ENCODE measurements at regions not wholly inside any gene's neighbourhood (a gene's known extent, or its start where the extent isn't known, plus 50 kb on each side); places are given as distances from the start of the nearest gene placed in this dataset.

DNA sequence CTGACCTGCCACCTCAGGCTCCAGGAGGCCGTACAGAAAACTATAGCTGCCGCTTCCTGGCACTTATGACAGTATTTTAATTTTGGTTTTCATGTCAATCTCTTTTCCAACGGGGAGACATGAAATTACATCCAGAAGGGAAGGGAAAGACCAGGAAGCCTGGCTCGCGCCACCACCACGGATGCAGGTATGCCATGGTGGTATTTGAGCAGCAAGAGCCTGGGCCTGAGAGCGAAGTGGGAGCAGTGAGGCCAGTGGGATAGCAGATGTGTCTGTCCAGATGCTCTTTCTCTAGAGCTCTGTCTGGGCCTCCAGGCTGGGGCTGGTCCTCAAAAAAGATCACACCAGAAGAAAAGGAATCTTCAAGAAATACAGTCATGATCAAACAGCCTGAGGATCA lies 82.5 kb upstream of the CPEB2 start:
- H4K20me1 ChIP-seq (ENCODE audit: control insufficient read depth, insufficient read depth, insufficient read length): no peaks in the 10 kb centered on the region
- H3K56ac ChIP-seq (ENCODE audit: insufficient read length, low read depth, low read length): no peak overlapping the region
- no peaks in the 10 kb centered on the region for H3K27me3 Mint-ChIP-seq (ENCODE audit: low read depth)
- no peak overlapping the region for H2BK5ac ChIP-seq (ENCODE audit: insufficient read length, low read length)
- no peaks in the 10 kb centered on the region for H3K4me1 ChIP-seq (ENCODE audit: insufficient read depth, low read length)
- no peak overlapping the region for H3K18ac ChIP-seq (ENCODE audit: insufficient read length, low read depth, low read length)
- no peak overlapping the region for H3K27ac Mint-ChIP-seq
- TF ChIP-seq, protein P1, sequence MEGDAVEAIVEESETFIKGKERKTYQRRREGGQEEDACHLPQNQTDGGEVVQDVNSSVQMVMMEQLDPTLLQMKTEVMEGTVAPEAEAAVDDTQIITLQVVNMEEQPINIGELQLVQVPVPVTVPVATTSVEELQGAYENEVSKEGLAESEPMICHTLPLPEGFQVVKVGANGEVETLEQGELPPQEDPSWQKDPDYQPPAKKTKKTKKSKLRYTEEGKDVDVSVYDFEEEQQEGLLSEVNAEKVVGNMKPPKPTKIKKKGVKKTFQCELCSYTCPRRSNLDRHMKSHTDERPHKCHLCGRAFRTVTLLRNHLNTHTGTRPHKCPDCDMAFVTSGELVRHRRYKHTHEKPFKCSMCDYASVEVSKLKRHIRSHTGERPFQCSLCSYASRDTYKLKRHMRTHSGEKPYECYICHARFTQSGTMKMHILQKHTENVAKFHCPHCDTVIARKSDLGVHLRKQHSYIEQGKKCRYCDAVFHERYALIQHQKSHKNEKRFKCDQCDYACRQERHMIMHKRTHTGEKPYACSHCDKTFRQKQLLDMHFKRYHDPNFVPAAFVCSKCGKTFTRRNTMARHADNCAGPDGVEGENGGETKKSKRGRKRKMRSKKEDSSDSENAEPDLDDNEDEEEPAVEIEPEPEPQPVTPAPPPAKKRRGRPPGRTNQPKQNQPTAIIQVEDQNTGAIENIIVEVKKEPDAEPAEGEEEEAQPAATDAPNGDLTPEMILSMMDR (conservative IDR thresholded peaks at IDR 0.05): no peak
- H4K5ac ChIP-seq (ENCODE audit: insufficient read length, low read depth, low read length): no peak overlapping the region
- DNase-seq: no peak
- no peaks in the 10 kb centered on the region for H3K36me3 Mint-ChIP-seq (ENCODE audit: insufficient read depth in 1 of 3, low read depth in 3 of 3)
- H3K79me2 ChIP-seq (ENCODE audit: insufficient read depth, low read length): no peaks in the 10 kb centered on the region
- H4K91ac ChIP-seq (ENCODE audit: insufficient read length, low read depth, low read length): no peak overlapping the region
- no peak overlapping the region for H2BK120ac ChIP-seq (ENCODE audit: low read depth, low read length, poor library complexity, severe bottlenecking)
- H3K9ac ChIP-seq (ENCODE audit: extremely low read depth, insufficient read length, low read length): no peak overlapping the region
- H3K27me3 ChIP-seq (ENCODE audit: insufficient read depth, low read length): no peaks in the 10 kb centered on the region
- H2BK15ac ChIP-seq (ENCODE audit: low read depth, low read length): no peak overlapping the region
- no peak overlapping the region for H2BK20ac ChIP-seq (ENCODE audit: low read depth, low read length, poor library complexity, severe bottlenecking)
- H3K4me3 Mint-ChIP-seq: no peak overlapping the region
- no peaks in the 10 kb centered on the region for H3K9me3 Mint-ChIP-seq
- no peaks in the 10 kb centered on the region for H3K4me1 Mint-ChIP-seq
- H3K27ac ChIP-seq (ENCODE audit: insufficient read length, low read depth, low read length): no peak overlapping the region
- WGBS (ENCODE audit: extremely low coverage, insufficient read length, low lambda C conversion rate): no CpG with 5 or more reads among the region's 7 CpGs
- no peak overlapping the region for H2AFZ ChIP-seq (ENCODE audit: low read length)
- no peak overlapping the region for H2BK12ac ChIP-seq (ENCODE audit: insufficient read length, low read depth, low read length)
- no peak overlapping the region for H3T11ph ChIP-seq (ENCODE audit: low read length)
- H3K23me2 ChIP-seq (ENCODE audit: insufficient read length, low read depth, low read length, poor library complexity, severe bottlenecking): no peaks in the 10 kb centered on the region
- H3K4ac ChIP-seq (ENCODE audit: low read depth, low read length): no peak overlapping the region
- no peaks in the 10 kb centered on the region for H3K9me3 ChIP-seq (ENCODE audit: control insufficient read depth, low read depth, low read length)
- H2AK5ac ChIP-seq (ENCODE audit: insufficient read length, low read length): no peak overlapping the region
- H4K8ac ChIP-seq (replicated peaks; ENCODE audit: insufficient read length, low read depth, low read length): peak overlapping the region; percentile 96
- H3K14ac ChIP-seq (ENCODE audit: insufficient read depth, low read length): no peak overlapping the region
- no peak overlapping the region for H3K23ac ChIP-seq (ENCODE audit: insufficient read length, low read depth, low read length)
- no peaks in the 10 kb centered on the region for H3K79me1 ChIP-seq (ENCODE audit: insufficient read depth, low read depth, low read length, poor library complexity, severe bottlenecking)
- no peak overlapping the region for H3K4me2 ChIP-seq (ENCODE audit: insufficient read depth, insufficient read length, low read length)

Data from H9 (cell line).